A549 (cell line): ENCODE measurements at regions not wholly inside any gene's neighbourhood (a gene's known extent, or its start where the extent isn't known, plus 50 kb on each side); places are given as distances from the start of the nearest gene placed in this dataset.

Source experiments
- ATAC-seq, 2 experiments: fragments of 200-7000 bp in 1 of 2; fragments of >200 bp in 1 of 2; cut with Nextera tagmentation in 1 of 2; cut with Tn5 transposase in 1 of 2; 3 replicates each; pipeline versions ENCODE4 v1.8.0 to v1.9.1; 2018 to 2020; ENCODE audit warnings: mild to moderate bottlenecking in 1 of 2, moderate library complexity in 1 of 2
- CTCF ChIA-PET: fragments of 300-600 bp; sonication (Branson Sonifier 250); formaldehyde crosslinking; extraction: SDS; loops from one replicate; lab custom pipeline; 2021; ENCODE audit warnings: antibody characterized with exemption, inconsistent platforms; lab: Yijun Ruan, JAX
- POLR2A ChIA-PET: fragments of 350-600 bp; formaldehyde crosslinking; extraction: SDS; loops from one replicate; lab custom pipeline; 2021; ENCODE audit warnings: antibody characterized with exemption, inconsistent platforms; lab: Yijun Ruan, JAX
- DNase-seq, 2 experiments: peaks; one replicate each; pipeline versions ENCODE4 v3.0.0 to v3.0.0-alpha.2; 2011 to 2016; ENCODE audit warnings: low read depth in 1 of 2, low spot score in 1 of 2
- FAIRE-seq: peaks from 2 replicates; lab custom pipeline; 2011; peaks lifted over from hg19 to GRCh38; lab: Jason Lieb, UNC
- H3K27ac ChIP-seq, 2 experiments: fragments of >200 bp; sonication (Bioruptor Twin); formaldehyde crosslinking; 3 replicates each; pipeline ENCODE4 v1.5.1; 2016 to 2017
- H3K4me1 ChIP-seq: fragments of >200 bp; sonication (Bioruptor Twin); formaldehyde crosslinking; 3 replicates; pipeline ENCODE4 v1.6.1; 2016
- H3K4me2 ChIP-seq: fragments of >200 bp; sonication (Bioruptor Twin); formaldehyde crosslinking; 3 replicates; pipeline ENCODE4 v1.6.1; 2016
- H3K4me3 ChIP-seq: fragments of >200 bp; sonication (Bioruptor Twin); formaldehyde crosslinking; 3 replicates; pipeline ENCODE4 v1.5.1; 2016
- H3K9me3 ChIP-seq: fragments of >200 bp; sonication (Bioruptor Twin); formaldehyde crosslinking; 3 replicates; pipeline ENCODE4 v1.6.1; 2016
- BCL3 ChIP-seq: fragments of >200 bp; sonication (Bioruptor Twin); formaldehyde crosslinking; IDR thresholded peaks from 3 replicates; pipeline ENCODE4 v1.6.1; 2016
- CBX8 ChIP-seq: fragments of 200-600 bp; sonication (generic); IDR thresholded peaks from 2 replicates; pipeline ENCODE4 v1.6.1; 2016
- CEBPB ChIP-seq, 2 experiments: fragments of >200 bp in 1 of 2; sonication (Bioruptor Twin) in 1 of 2; formaldehyde crosslinking in 1 of 2; IDR thresholded peaks; 2 replicates each; pipeline ENCODE4 v1.6.1; 2012 to 2016
- CTCF ChIP-seq: fragments of >200 bp; sonication (Bioruptor Twin); formaldehyde crosslinking; IDR thresholded peaks from 3 replicates; pipeline ENCODE4 v1.5.1; 2016
- E2F6 ChIP-seq: IDR thresholded peaks from 2 replicates; pipeline ENCODE4 v1.6.1; 2012; ENCODE audit warnings: low read depth, borderline replicate concordance
- EHF ChIP-seq: fragments of 250-450 bp; sonication (Bioruptor Pico); IDR thresholded peaks from 2 replicates; pipeline ENCODE4 v1.5.0; 2020; ENCODE audit warnings: mild to moderate bottlenecking
- EHMT2 ChIP-seq: fragments of 200-600 bp; sonication (generic); IDR thresholded peaks from 2 replicates; pipeline ENCODE4 v1.6.1; 2016; ENCODE audit warnings: antibody characterized with exemption, low read depth, mild to moderate bottlenecking, moderate library complexity
- FOSL2 ChIP-seq, 2 experiments: fragments of 450-650 bp in 1 of 2; fragments of >200 bp in 1 of 2; sonication (Bioruptor Twin) in 1 of 2; formaldehyde crosslinking; IDR thresholded peaks; 2 replicates each; pipeline versions ENCODE4 v1.5.0 to v1.6.1; 2016 to 2020; ENCODE audit warnings: mild to moderate bottlenecking in 1 of 2, moderate library complexity in 1 of 2
- FOXS1 ChIP-seq: fragments of 250-450 bp; sonication (Bioruptor Pico); IDR thresholded peaks from 2 replicates; pipeline ENCODE4 v1.5.0; 2020; ENCODE audit warnings: mild to moderate bottlenecking, moderate library complexity
- GATA3 ChIP-seq: IDR thresholded peaks from 2 replicates; pipeline ENCODE4 v1.6.1; 2012; ENCODE audit warnings: borderline replicate concordance
- HEYL ChIP-seq: fragments of 250-450 bp; sonication (Bioruptor Pico); IDR thresholded peaks from 2 replicates; pipeline ENCODE4 v1.8.0; 2021; ENCODE audit warnings: mild to moderate bottlenecking, moderate library complexity
- HOXA7 ChIP-seq: fragments of 250-450 bp; sonication (Bioruptor Pico); IDR thresholded peaks from 2 replicates; pipeline ENCODE4 v1.5.0; 2020; ENCODE audit warnings: mild to moderate bottlenecking, moderate library complexity
- JUNB ChIP-seq: fragments of >200 bp; sonication (Bioruptor Twin); formaldehyde crosslinking; IDR thresholded peaks from 2 replicates; pipeline ENCODE4 v1.6.1; 2016
- KDM1A ChIP-seq: fragments of 200-600 bp; sonication (generic); IDR thresholded peaks from 2 replicates; pipeline ENCODE4 v1.6.1; 2016; ENCODE audit warnings: low read depth, mild to moderate bottlenecking
- KDM5A ChIP-seq: fragments of 200-600 bp; sonication (generic); IDR thresholded peaks from 2 replicates; pipeline ENCODE4 v1.6.1; 2016; ENCODE audit warnings: antibody characterized with exemption, mild to moderate bottlenecking
- MAFK ChIP-seq: fragments of 450-650 bp; IDR thresholded peaks from 2 replicates; pipeline ENCODE4 v1.6.1; 2014; ENCODE audit not compliant: partially characterized antibody
- MYC ChIP-seq: IDR thresholded peaks from 2 replicates; pipeline ENCODE4 v1.6.1; 2012; ENCODE audit warnings: mild to moderate bottlenecking, inconsistent platforms, low read length, improper control_type of control experiment, borderline replicate concordance
- NR3C1 ChIP-seq: fragments of >200 bp; sonication (Bioruptor Twin); formaldehyde crosslinking; IDR thresholded peaks from 3 replicates; pipeline ENCODE4 v1.6.1; 2017
- PHF8 ChIP-seq: fragments of 200-600 bp; sonication (generic); IDR thresholded peaks from 2 replicates; pipeline ENCODE4 v1.6.1; 2016; ENCODE audit warnings: low read depth, mild to moderate bottlenecking, antibody characterized with exemption, moderate library complexity, borderline replicate concordance
- POLR2A ChIP-seq: IDR thresholded peaks from 2 replicates; pipeline ENCODE4 v1.6.1; 2012; ENCODE audit warnings: mild to moderate bottlenecking, low read length
- POLR2AphosphoS2 ChIP-seq: conservative IDR thresholded peaks from 2 replicates; pipeline ENCODE4 v1.6.1; 2012; ENCODE audit warnings: low read length, improper control_type of control experiment, inconsistent platforms
- RAD21 ChIP-seq, 2 experiments: fragments of >200 bp in 1 of 2; sonication (Bioruptor Twin) in 1 of 2; formaldehyde crosslinking in 1 of 2; IDR thresholded peaks in 1 of 2; conservative IDR thresholded peaks in 1 of 2; 2 replicates in 1 of 2; 3 replicates in 1 of 2; pipeline ENCODE4 v1.6.1; 2012 to 2018; ENCODE audit warnings: inconsistent platforms in 1 of 2
- RARB ChIP-seq: fragments of 250-450 bp; sonication (Bioruptor Pico); IDR thresholded peaks from 2 replicates; pipeline ENCODE4 v1.8.0; 2021; ENCODE audit warnings: mild to moderate bottlenecking, moderate library complexity
- RFX5 ChIP-seq: fragments of 450-650 bp; IDR thresholded peaks from 2 replicates; pipeline ENCODE4 v1.7.1; 2014; ENCODE audit warnings: antibody characterized with exemption, mild to moderate bottlenecking, moderate library complexity
- RNF2 ChIP-seq: fragments of 200-600 bp; sonication (generic); IDR thresholded peaks from 2 replicates; pipeline ENCODE4 v1.6.1; 2016; ENCODE audit warnings: low read depth, mild to moderate bottlenecking, antibody characterized with exemption, moderate library complexity, borderline replicate concordance
- SREBF2 ChIP-seq: fragments of 450-650 bp; IDR thresholded peaks from 2 replicates; pipeline ENCODE4 v1.6.1; 2014; ENCODE audit warnings: mild to moderate bottlenecking, moderate library complexity
- ZFP36 ChIP-seq: fragments of 450-650 bp; IDR thresholded peaks from 2 replicates; pipeline ENCODE4 v1.6.1; 2014; ENCODE audit warnings: borderline replicate concordance; ENCODE audit not compliant: partially characterized antibody
- WGBS: methylation state at CpG from one replicate; pipeline ENCODE4 v1.1.6; 2017; ENCODE audit errors: missing lambda C conversion rate; 5-methylcytosine and 5-hydroxymethylcytosine counted together

GRCh38 chr6:102655823-102656222 lies 1262.3 kb downstream of the GRIK2 start:
- FAIRE-seq (no peak), DNase-seq (no peak), ATAC-seq (no peak)
- WGBS: 25% methylated on average over 1 of the region's 1 CpG
- CTCF ChIA-PET: no interaction called here
- Histone ChIP-seq H3K4me3 (no peak overlapping the region), H3K27ac (no peak overlapping the region), H3K4me2 (no peak overlapping the region), H3K9me3 (no peaks in the 10 kb centered on the region), H3K4me1 (no peaks in the 10 kb centered on the region)
- no peak for TF ChIP-seq MYC
- TF ChIP-seq EHMT2: no peak
- TF ChIP-seq POLR2AphosphoS2: no peak
- no peak for TF ChIP-seq SREBF2
- no peak for TF ChIP-seq RARB (CRISPR knock-in tag)
- TF ChIP-seq KDM5A: no peak
- no peak for TF ChIP-seq HEYL (CRISPR knock-in tag)
- no peak for TF ChIP-seq PHF8
- no peak for TF ChIP-seq MAFK
- TF ChIP-seq RNF2: no peak
- no peak for TF ChIP-seq EHF (CRISPR knock-in tag)
- TF ChIP-seq RFX5: no peak
- TF ChIP-seq POLR2A: no peak
- no peak for TF ChIP-seq CBX8
- POLR2A ChIA-PET: no interaction called here

GRCh38 chr6:102641426-102641825 lies 1247.9 kb downstream of the GRIK2 start:
- Histone ChIP-seq H3K4me2 (no peak overlapping the region), H3K27ac (no peak overlapping the region), H3K9me3 (no peaks in the 10 kb centered on the region), H3K4me1 (no peaks in the 10 kb centered on the region), H3K4me3 (no peak overlapping the region)
- ChIA-PET POLR2A (no interaction called here), CTCF (no interaction called here)
- WGBS: 6% methylated on average over 2 of the region's 2 CpGs
- no peak for FAIRE-seq
- no peak for ATAC-seq
- TF ChIP-seq NR3C1 (no peak), KDM1A (no peak), POLR2A (no peak), KDM5A (no peak), E2F6 (no peak), RNF2 (no peak), JUNB (no peak), ZFP36 (no peak)
- no peak for DNase-seq

GRCh38 chr6:102631921-102632320 lies 1238.4 kb downstream of the GRIK2 start:
- no peaks in the 10 kb centered on the region for H3K4me1 ChIP-seq
- no peaks in the 10 kb centered on the region for H3K9me3 ChIP-seq
- 38% methylated on average over 5 of the region's 5 CpGs for WGBS
- POLR2A ChIA-PET: no interaction called here
- ATAC-seq (no peak), FAIRE-seq (no peak), DNase-seq (no peak)
- no peak overlapping the region for H3K4me3 ChIP-seq
- no peak overlapping the region for H3K4me2 ChIP-seq
- no peak for TF ChIP-seq HOXA7 (CRISPR knock-in tag)
- TF ChIP-seq RAD21 (conservative IDR thresholded peaks at IDR 0.05 in 1 of 2, IDR thresholded peaks at IDR 0.05 in 1 of 2): no peak
- TF ChIP-seq FOXS1 (CRISPR knock-in tag): no peak
- no peak for TF ChIP-seq GATA3
- no peak for TF ChIP-seq JUNB
- TF ChIP-seq RFX5: no peak
- TF ChIP-seq CEBPB (IDR thresholded peaks at IDR 0.05): no peak
- TF ChIP-seq EHMT2: no peak
- TF ChIP-seq FOSL2 (IDR thresholded peaks at IDR 0.05): no peak
- TF ChIP-seq FOSL2 (CRISPR knock-in tag; IDR thresholded peaks at IDR 0.05): no peak
- no peak for TF ChIP-seq CTCF
- TF ChIP-seq PHF8: no peak
- TF ChIP-seq BCL3: no peak
- CTCF ChIA-PET: no interaction called here
- H3K27ac ChIP-seq: no peak overlapping the region
